Adrenal gland (tissue), 5 donors: ENCODE measurements at regions not wholly inside any gene's neighbourhood (a gene's known extent, or its start where the extent isn't known, plus 50 kb on each side); places are given as distances from the start of the nearest gene placed in this dataset.

Experiments
- POLR2A ChIP-seq, 2 donors: fragments of 450-650 bp; IDR thresholded peaks; one replicate each; pipeline ENCODE4 v1.6.1; 2017; ENCODE audit warnings: antibody characterized with exemption in 2 of 2, mild to moderate bottlenecking in 2 of 2, moderate library complexity in 1 of 2
- TF ChIP-seq, protein P1 (sequence below), 6 experiments: fragments of 450-650 bp in 4 of 6; fragments of 200-600 bp in 2 of 6; sonication (generic) in 1 of 6; IDR thresholded peaks; 1 replicate in 5 of 6; 2 replicates in 1 of 6; pipeline versions ENCODE4 v1.5.1 to v1.8.0; 2016 to 2021; ENCODE audit warnings: antibody characterized with exemption in 6 of 6, mild to moderate bottlenecking in 2 of 6, moderate library complexity in 1 of 6
- donor health status: DM: no; HTN: no; CAD: no.

DNA sequence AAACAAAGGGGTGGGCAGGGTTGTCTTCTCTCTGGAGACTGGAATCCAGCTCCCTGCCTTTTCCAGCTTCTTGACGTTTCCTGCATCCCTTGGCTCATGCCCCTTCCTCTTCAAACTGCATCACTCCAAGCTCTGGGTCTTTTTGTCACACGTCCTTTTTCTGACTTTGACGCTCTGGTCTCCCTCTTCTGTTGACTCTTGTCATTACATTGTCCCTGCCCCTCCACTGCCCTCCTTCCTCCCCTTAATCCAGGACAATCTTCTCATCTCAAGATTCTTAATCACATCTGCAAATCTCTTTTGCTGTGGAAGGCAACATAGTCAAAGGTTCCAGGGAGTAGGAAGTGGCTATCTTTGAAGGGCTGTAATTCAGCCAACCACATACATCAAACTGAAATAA lies 178.3 kb downstream of the TMA16 start:
- TF ChIP-seq, protein P1, sequence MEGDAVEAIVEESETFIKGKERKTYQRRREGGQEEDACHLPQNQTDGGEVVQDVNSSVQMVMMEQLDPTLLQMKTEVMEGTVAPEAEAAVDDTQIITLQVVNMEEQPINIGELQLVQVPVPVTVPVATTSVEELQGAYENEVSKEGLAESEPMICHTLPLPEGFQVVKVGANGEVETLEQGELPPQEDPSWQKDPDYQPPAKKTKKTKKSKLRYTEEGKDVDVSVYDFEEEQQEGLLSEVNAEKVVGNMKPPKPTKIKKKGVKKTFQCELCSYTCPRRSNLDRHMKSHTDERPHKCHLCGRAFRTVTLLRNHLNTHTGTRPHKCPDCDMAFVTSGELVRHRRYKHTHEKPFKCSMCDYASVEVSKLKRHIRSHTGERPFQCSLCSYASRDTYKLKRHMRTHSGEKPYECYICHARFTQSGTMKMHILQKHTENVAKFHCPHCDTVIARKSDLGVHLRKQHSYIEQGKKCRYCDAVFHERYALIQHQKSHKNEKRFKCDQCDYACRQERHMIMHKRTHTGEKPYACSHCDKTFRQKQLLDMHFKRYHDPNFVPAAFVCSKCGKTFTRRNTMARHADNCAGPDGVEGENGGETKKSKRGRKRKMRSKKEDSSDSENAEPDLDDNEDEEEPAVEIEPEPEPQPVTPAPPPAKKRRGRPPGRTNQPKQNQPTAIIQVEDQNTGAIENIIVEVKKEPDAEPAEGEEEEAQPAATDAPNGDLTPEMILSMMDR (IDR thresholded peaks at IDR 0.05): no peak
- TF ChIP-seq POLR2A (IDR thresholded peaks at IDR 0.05): no peak
